Gastrocnemius medialis (tissue), 4 donors: ENCODE measurements at regions not wholly inside any gene's neighbourhood (a gene's known extent, or its start where the extent isn't known, plus 50 kb on each side); places are given as distances from the start of the nearest gene placed in this dataset.

ENCODE experiments used
- ATAC-seq, 2 donors: fragments of 150-250 bp; one replicate each; pipeline ENCODE4 v1.9.1; 2016
- DNase-seq, 2 donors: peaks; one replicate each; pipeline ENCODE4 v3.0.0-alpha.2; 2019
- H3K27ac ChIP-seq, 4 donors: fragments of 200-600 bp; sonication (generic); 1 replicate in 1 of 4; 2 replicates in 3 of 4; pipeline ENCODE4 v1.5.1; 2016 to 2018; ENCODE audit warnings: mild to moderate bottlenecking in 2 of 4, moderate library complexity in 1 of 4
- H3K27me3 ChIP-seq, 3 donors: fragments of 200-600 bp; sonication (generic) in 2 of 3; 1 replicate in 1 of 3; 2 replicates in 2 of 3; pipeline versions ENCODE4 v1.5.1 to v1.6.0; 2016 to 2019; ENCODE audit warnings: mild to moderate bottlenecking in 1 of 3, moderate library complexity in 1 of 3
- H3K36me3 ChIP-seq, 2 donors: fragments of 200-600 bp; sonication (generic) in 1 of 2; one replicate each; pipeline ENCODE4 v1.5.1; 2017 to 2018
- H3K4me1 ChIP-seq, 2 donors: fragments of 200-600 bp; sonication (generic) in 1 of 2; one replicate each; pipeline ENCODE4 v1.5.1; 2016 to 2017; ENCODE audit warnings: mild to moderate bottlenecking in 2 of 2
- H3K4me3 ChIP-seq, 4 donors: fragments of 200-600 bp; sonication (generic) in 3 of 4; 1 replicate in 1 of 4; 2 replicates in 3 of 4; pipeline ENCODE4 v1.5.1; 2016 to 2019; ENCODE audit warnings: mild to moderate bottlenecking in 2 of 4
- H3K9me3 ChIP-seq, 3 donors: fragments of 200-600 bp; sonication (generic) in 2 of 3; 1 replicate in 1 of 3; 2 replicates in 2 of 3; pipeline ENCODE4 v1.5.1; 2016 to 2019
- POLR2A ChIP-seq, 2 donors: fragments of 450-650 bp; IDR thresholded peaks; one replicate each; pipeline ENCODE4 v1.6.1; 2017; ENCODE audit warnings: antibody characterized with exemption in 2 of 2, mild to moderate bottlenecking in 2 of 2, moderate library complexity in 2 of 2
- in situ Hi-C, 4 donors: fragments of 200-750 bp; cut with MboI; loops; one replicate each; pipeline versions ENCODE4 v1.15.0 to v1.8.0; 2017; ENCODE audit warnings: low sequenced_read_pairs in 4 of 4
- intact Hi-C: fragments of 100-400 bp; cut with DNase I; formaldehyde crosslinking; loops from one replicate; pipeline ENCODE4 v1.15.1; 2023; ENCODE audit warnings: low total_unique reads
- TF ChIP-seq, protein P1 (sequence below), 5 experiments: fragments of 450-650 bp in 3 of 5; fragments of 200-600 bp in 2 of 5; sonication (generic) in 2 of 5; IDR thresholded peaks in 4 of 5; conservative IDR thresholded peaks in 1 of 5; 1 replicate in 4 of 5; 2 replicates in 1 of 5; pipeline ENCODE4 v1.5.1; 2016 to 2019; ENCODE audit warnings: antibody characterized with exemption in 5 of 5, mild to moderate bottlenecking in 3 of 5, moderate library complexity in 3 of 5

DNA sequence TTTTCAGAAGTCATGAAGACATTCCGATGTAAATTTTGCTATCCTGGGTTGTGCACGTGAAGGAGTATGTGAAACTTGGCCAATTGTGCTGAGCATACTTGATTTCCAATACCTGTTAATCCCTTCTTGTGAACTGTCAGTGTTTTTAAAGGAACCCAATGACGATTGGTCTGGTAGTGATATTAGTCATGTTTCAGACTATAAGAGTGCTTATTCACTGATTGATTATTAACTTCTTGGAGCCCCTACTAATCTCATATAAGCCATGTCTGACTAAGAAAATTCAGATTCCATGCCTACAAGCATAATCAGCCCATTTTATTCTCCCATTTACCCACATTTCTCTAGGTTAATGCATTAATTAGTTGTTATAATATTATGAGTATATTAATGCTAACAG is 330.8 kb upstream of the MTNR1B start:
- H3K27ac ChIP-seq, result no peak overlapping the region
- H3K9me3 ChIP-seq, result no peaks in the 10 kb centered on the region
- no peaks in the 10 kb centered on the region for H3K27me3 ChIP-seq
- DNase-seq (no peak), ATAC-seq (no peak)
- no peaks in the 10 kb centered on the region for H3K36me3 ChIP-seq
- TF ChIP-seq, protein P1, sequence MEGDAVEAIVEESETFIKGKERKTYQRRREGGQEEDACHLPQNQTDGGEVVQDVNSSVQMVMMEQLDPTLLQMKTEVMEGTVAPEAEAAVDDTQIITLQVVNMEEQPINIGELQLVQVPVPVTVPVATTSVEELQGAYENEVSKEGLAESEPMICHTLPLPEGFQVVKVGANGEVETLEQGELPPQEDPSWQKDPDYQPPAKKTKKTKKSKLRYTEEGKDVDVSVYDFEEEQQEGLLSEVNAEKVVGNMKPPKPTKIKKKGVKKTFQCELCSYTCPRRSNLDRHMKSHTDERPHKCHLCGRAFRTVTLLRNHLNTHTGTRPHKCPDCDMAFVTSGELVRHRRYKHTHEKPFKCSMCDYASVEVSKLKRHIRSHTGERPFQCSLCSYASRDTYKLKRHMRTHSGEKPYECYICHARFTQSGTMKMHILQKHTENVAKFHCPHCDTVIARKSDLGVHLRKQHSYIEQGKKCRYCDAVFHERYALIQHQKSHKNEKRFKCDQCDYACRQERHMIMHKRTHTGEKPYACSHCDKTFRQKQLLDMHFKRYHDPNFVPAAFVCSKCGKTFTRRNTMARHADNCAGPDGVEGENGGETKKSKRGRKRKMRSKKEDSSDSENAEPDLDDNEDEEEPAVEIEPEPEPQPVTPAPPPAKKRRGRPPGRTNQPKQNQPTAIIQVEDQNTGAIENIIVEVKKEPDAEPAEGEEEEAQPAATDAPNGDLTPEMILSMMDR (IDR thresholded peaks at IDR 0.05 in 4 of 5, conservative IDR thresholded peaks at IDR 0.05 in 1 of 5), result no peak
- TF ChIP-seq POLR2A (IDR thresholded peaks at IDR 0.05), result no peak
- H3K4me3 ChIP-seq, result no peak overlapping the region
- H3K4me1 ChIP-seq, result no peaks in the 10 kb centered on the region
- in situ Hi-C loops (no loop called here), intact Hi-C loops (no loop called here)

DNA sequence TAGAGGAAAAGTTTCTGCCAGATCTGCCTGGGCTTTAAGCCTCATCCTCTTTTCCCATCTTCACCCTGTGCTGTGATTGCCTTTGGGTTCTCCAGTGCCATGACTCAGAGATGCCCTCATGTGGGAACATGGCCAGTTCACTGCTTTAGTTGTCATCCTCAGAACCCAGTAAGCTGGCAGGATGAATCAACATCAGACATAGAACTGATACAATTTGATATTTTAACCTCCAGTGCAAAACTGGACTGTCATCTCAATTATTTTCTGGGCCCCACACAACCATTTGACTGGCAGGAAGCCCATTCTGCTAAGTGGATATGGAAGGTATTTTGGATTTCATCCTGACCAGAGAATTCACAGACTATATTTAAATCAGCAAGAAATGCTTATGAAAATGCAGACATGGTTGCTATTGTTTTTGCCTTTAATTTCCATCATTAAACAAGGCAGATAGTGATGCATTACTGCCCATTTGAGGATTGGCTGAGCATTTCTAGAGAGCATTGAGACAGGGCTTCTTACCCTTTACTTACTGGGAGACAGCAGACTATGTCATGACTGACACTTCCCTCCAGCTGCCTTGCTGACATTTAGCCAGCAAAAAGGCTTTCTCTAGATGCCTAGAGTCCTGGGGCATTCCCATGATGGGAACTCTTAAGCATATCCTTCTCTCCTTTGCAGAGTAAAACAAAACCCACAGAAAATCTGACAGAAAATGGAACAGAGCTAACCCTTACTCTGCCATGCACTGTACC is 327.1 kb upstream of the MTNR1B start:
- intact Hi-C loops (no loop called here), in situ Hi-C loops (no loop called here)
- H3K36me3 ChIP-seq, result no peaks in the 10 kb centered on the region
- DNase-seq (no peak), ATAC-seq (no peak)
- no peaks in the 10 kb centered on the region for H3K9me3 ChIP-seq
- H3K27ac ChIP-seq, result no peak overlapping the region
- TF ChIP-seq POLR2A (IDR thresholded peaks at IDR 0.05), result no peak
- TF ChIP-seq, protein P1 (IDR thresholded peaks at IDR 0.05 in 4 of 5, conservative IDR thresholded peaks at IDR 0.05 in 1 of 5), result no peak
- H3K27me3 ChIP-seq, result no peaks in the 10 kb centered on the region
- no peak overlapping the region for H3K4me3 ChIP-seq
- H3K4me1 ChIP-seq, result no peaks in the 10 kb centered on the region

DNA sequence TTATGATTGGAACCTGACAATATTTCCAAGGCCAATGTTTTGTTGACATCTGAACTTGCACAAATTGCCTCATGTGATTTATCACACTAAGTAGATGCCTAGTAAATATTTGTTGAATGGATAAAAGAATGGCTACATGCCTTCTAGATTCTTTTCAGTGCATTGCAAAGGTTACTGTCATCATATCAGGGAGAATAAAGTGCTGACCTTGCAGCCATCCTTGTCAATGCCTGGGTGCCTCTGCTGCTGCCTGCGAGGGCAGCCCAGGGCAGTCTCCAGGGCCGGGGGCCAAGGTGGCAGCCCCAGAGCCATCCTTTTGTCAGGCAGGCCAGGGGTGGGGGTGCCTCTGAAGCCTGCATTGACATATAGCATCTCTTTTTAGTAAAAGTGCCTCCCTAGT is 325.6 kb upstream of the MTNR1B start:
- no peak for ATAC-seq
- DNase-seq, result no peak
- Histone ChIP-seq H3K27me3 (no peaks in the 10 kb centered on the region), H3K27ac (no peak overlapping the region), H3K4me1 (no peaks in the 10 kb centered on the region), H3K4me3 (no peak overlapping the region), H3K36me3 (no peaks in the 10 kb centered on the region), H3K9me3 (no peaks in the 10 kb centered on the region)
- intact Hi-C loops (no loop called here), in situ Hi-C loops (no loop called here)
- TF ChIP-seq, protein P1 (IDR thresholded peaks at IDR 0.05 in 4 of 5, conservative IDR thresholded peaks at IDR 0.05 in 1 of 5), result no peak
- TF ChIP-seq POLR2A (IDR thresholded peaks at IDR 0.05), result no peak

DNA sequence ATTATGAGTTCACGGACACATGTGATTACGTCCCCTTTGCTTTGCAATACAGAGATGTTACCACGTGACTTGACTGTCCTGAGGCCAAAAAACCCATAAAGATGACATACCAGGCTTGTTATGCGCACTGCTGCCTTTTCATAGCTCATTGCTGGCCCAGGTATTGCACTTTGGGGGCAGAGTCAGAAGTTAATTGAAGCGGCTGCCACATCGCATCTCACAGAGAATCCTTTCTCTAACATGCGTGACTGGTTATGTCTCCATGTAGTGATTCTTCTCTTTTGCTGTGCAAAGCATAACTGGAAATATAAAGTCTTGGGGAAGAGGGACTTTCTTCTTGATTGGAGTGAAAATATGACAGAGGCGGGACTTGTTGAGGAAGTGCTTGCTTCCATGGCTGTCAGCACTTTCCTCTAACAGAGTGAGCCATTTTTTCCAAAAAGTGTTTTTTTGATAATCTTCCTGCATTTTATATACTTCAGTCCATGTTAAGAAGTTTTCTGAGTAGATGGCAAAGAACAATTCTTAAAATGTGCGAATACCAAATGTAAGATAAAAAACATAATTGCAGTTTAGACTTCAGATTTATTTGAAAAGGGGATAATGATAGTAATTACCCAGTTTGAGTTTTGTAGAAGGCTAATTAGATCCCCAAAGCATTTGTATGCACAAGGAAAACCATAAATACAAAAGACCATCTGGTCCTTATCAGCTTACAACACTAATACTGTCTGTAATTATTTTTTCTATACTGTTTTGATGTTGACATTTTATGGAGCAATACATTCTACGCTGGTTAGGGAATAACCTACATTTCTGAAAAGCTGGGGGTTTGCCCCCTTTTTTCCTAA is 324.6 kb upstream of the MTNR1B start:
- intact Hi-C loops (no loop called here), in situ Hi-C loops (no loop called here)
- ATAC-seq, result no peak
- H3K27me3 ChIP-seq, result no peaks in the 10 kb centered on the region
- TF ChIP-seq POLR2A (IDR thresholded peaks at IDR 0.05), result no peak
- TF ChIP-seq, protein P1 (IDR thresholded peaks at IDR 0.05 in 4 of 5, conservative IDR thresholded peaks at IDR 0.05 in 1 of 5), result no peak
- H3K4me3 ChIP-seq, result no peak overlapping the region
- no peak for DNase-seq
- no peaks in the 10 kb centered on the region for H3K9me3 ChIP-seq
- no peak overlapping the region for H3K27ac ChIP-seq
- H3K36me3 ChIP-seq, result no peaks in the 10 kb centered on the region
- H3K4me1 ChIP-seq, result no peaks in the 10 kb centered on the region
